ENCODE measurements at regions not wholly inside any gene's neighbourhood (a gene's known extent, or its start where the extent isn't known, plus 50 kb on each side); places are given as distances from the start of the nearest gene placed in this dataset.

GRCh38 chr17:68175905-68176304, 71.9 kb upstream of the AMZ2 start:
- TF ChIP-seq EZH2 (IDR thresholded peaks at IDR 0.05; ENCODE audit: insufficient read depth, poor library complexity, severe bottlenecking) (no peak), EZH2phosphoT487 (IDR thresholded peaks at IDR 0.05; ENCODE audit: insufficient read depth, low read depth) (no peak)

Data from GM23248 (cell line).